ENCODE measurements at regions not wholly inside any gene's neighbourhood (a gene's known extent, or its start where the extent isn't known, plus 50 kb on each side); places are given as distances from the start of the nearest gene placed in this dataset.

GRCh38 chr1:9451081-9451480 is 88.2 kb upstream of the SLC25A33 start:
- TF ChIP-seq CTCF (IDR thresholded peaks at IDR 0.05) (no peak), RARB (CRISPR knock-in tag; IDR thresholded peaks at IDR 0.05) (no peak), MAFK (IDR thresholded peaks at IDR 0.05; ENCODE audit: partially characterized antibody) (no peak), JUNB (IDR thresholded peaks at IDR 0.05) (no peak)
